ENCODE measurements at regions not wholly inside any gene's neighbourhood (a gene's known extent, or its start where the extent isn't known, plus 50 kb on each side); places are given as distances from the start of the nearest gene placed in this dataset.

DNA sequence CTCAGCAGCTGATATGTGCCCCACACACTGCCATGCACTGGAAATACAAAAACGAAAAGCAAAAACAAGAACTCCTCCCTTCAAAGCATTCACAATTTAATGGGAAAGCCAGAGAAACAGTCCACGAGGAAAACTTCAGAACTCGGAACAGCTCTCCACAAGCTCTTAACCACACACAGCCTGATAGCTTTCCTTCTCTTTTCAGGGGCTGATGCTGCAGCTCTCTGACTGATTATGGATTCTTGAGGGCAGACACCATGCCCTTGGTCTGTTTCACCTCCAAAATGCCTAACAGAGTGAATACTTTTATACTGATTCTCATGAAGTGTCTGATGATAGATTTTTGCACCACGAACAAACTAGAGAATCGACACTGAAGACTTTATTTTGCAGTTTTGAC is 282.1 kb downstream of the CD83 start:
- H3K4me3 Mint-ChIP-seq = no peak overlapping the region
- DNase-seq (ENCODE audit: low spot score in 2 of 2, unreplicated experiment in 2 of 2) = no peak
- no peaks in the 10 kb centered on the region for H3K4me1 Mint-ChIP-seq
- TF ChIP-seq, protein P1, sequence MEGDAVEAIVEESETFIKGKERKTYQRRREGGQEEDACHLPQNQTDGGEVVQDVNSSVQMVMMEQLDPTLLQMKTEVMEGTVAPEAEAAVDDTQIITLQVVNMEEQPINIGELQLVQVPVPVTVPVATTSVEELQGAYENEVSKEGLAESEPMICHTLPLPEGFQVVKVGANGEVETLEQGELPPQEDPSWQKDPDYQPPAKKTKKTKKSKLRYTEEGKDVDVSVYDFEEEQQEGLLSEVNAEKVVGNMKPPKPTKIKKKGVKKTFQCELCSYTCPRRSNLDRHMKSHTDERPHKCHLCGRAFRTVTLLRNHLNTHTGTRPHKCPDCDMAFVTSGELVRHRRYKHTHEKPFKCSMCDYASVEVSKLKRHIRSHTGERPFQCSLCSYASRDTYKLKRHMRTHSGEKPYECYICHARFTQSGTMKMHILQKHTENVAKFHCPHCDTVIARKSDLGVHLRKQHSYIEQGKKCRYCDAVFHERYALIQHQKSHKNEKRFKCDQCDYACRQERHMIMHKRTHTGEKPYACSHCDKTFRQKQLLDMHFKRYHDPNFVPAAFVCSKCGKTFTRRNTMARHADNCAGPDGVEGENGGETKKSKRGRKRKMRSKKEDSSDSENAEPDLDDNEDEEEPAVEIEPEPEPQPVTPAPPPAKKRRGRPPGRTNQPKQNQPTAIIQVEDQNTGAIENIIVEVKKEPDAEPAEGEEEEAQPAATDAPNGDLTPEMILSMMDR (IDR thresholded peaks at IDR 0.05; ENCODE audit: unreplicated experiment) = no peak
- no peaks in the 10 kb centered on the region for H3K36me3 Mint-ChIP-seq
- H3K27ac Mint-ChIP-seq = no peak overlapping the region
- peaks cover 24% of the 10 kb centered on the region for H3K27me3 Mint-ChIP-seq (ENCODE audit: low read depth)
- H3K9me3 Mint-ChIP-seq = no peaks in the 10 kb centered on the region

DNA sequence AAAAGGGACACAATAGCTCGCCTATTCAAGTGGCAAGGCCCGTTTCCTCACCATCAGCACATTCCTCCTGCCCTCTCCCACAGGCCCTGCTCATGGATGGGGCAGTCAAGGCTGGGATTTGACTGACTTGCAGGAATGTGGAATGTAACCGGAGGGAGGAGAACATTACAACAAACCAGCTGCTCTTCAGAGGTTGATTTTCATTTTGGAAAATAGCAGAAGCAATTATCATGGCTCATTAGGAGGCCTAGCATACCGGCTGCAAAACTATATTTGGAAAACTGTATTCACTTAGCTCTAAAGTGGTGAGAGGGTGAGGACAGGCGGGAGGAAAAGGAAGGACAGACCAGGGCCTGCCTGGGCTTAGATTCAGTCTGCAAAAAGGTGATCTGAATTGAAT is 283.7 kb downstream of the CD83 start:
- H3K4me3 Mint-ChIP-seq = no peak overlapping the region
- H3K9me3 Mint-ChIP-seq = no peaks in the 10 kb centered on the region
- TF ChIP-seq, protein P1 (IDR thresholded peaks at IDR 0.05; ENCODE audit: unreplicated experiment) = no peak
- no peak for DNase-seq (ENCODE audit: low spot score in 2 of 2, unreplicated experiment in 2 of 2)
- no peaks in the 10 kb centered on the region for H3K36me3 Mint-ChIP-seq
- H3K27me3 Mint-ChIP-seq (ENCODE audit: low read depth) = peaks cover 18% of the 10 kb centered on the region
- H3K4me1 Mint-ChIP-seq = no peaks in the 10 kb centered on the region
- no peak overlapping the region for H3K27ac Mint-ChIP-seq

DNA sequence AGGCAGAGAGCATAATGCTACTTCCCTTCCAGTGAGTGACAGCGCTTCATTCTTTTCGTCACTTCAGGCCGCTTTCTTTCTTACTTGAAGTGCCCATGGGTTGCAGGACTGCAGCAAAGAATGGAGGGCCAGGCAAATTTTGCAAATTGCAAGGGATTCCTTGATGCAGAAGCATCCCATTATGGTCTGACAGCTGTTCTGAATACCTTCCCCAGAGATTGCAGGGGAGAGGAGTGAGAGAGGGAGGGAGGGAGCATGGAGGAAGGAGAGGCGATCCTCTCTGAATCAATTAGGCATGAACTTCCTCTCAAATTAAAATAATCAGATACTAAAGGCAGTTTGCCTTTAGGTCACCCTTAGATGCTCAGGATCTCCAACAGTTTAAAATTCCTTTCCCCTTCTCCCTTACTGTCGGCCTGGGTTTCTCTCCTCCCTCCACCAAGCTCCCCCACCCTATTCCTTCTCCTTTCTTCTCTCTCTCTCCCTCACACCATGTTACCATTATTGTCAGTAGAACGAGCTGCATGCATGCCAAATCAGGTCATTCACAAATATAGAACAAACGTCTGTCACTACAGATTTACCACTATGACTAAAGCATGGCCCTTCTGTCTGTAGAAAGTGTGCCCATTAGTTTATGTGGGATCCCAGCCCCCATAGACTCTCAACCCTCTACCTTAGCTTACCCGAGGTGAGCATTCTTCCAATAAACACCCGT is 289.2 kb downstream of the CD83 start:
- H3K4me1 Mint-ChIP-seq = no peaks in the 10 kb centered on the region
- no peak overlapping the region for H3K27ac Mint-ChIP-seq
- no peaks in the 10 kb centered on the region for H3K36me3 Mint-ChIP-seq
- H3K4me3 Mint-ChIP-seq = no peak overlapping the region
- no peak for DNase-seq (ENCODE audit: low spot score in 2 of 2, unreplicated experiment in 2 of 2)
- H3K9me3 Mint-ChIP-seq = no peaks in the 10 kb centered on the region
- H3K27me3 Mint-ChIP-seq (ENCODE audit: low read depth) = peaks cover 6% of the 10 kb centered on the region
- TF ChIP-seq, protein P1 (IDR thresholded peaks at IDR 0.05; ENCODE audit: unreplicated experiment) = no peak

DNA sequence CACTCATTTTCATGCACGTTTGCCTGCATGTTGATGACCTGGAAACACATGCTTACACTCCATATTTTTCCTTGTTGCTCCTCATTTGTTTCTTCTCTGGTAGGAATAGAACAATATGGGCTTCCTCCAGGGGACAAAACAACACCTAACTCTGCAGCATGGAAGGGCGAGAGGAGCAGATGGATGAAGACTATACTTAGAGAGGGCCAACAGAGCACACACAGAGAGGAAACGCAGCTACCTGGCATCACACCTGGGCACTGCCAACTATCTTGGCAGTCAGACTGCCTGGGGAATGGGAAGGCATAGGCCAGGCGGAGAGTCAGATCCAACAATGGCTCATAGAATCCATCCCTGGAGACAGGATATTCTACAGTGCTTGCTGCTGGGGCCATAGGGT is 290.9 kb downstream of the CD83 start:
- no peak for DNase-seq (ENCODE audit: low spot score in 2 of 2, unreplicated experiment in 2 of 2)
- no peak overlapping the region for H3K27ac Mint-ChIP-seq
- peaks cover 6% of the 10 kb centered on the region for H3K27me3 Mint-ChIP-seq (ENCODE audit: low read depth)
- no peaks in the 10 kb centered on the region for H3K4me1 Mint-ChIP-seq
- TF ChIP-seq, protein P1 (IDR thresholded peaks at IDR 0.05; ENCODE audit: unreplicated experiment) = no peak
- H3K4me3 Mint-ChIP-seq = no peak overlapping the region
- no peaks in the 10 kb centered on the region for H3K9me3 Mint-ChIP-seq
- no peaks in the 10 kb centered on the region for H3K36me3 Mint-ChIP-seq

DNA sequence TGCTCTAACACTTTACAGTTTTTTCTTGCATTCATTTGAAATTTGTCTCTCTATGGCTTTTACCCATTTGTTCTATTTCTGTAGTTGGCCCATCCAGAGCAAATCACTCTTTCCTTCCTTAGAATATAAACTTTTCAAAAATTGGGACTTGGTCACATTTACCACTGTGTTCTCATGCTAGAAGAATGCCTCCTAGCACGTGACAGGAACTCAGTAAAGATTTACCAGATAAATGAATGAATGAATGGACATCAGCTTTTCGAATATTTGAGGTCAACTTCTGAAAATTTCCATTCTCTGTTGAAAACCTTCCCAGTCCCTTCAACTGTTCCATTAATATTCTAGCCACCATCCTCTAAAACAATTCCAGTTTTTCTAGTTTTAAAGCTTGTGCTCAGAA is 294.5 kb downstream of the CD83 start:
- H3K36me3 Mint-ChIP-seq = no peaks in the 10 kb centered on the region
- no peaks in the 10 kb centered on the region for H3K9me3 Mint-ChIP-seq
- TF ChIP-seq, protein P1 (IDR thresholded peaks at IDR 0.05; ENCODE audit: unreplicated experiment) = no peak
- H3K27ac Mint-ChIP-seq = no peak overlapping the region
- no peaks in the 10 kb centered on the region for H3K4me1 Mint-ChIP-seq
- no peak for DNase-seq (ENCODE audit: low spot score in 2 of 2, unreplicated experiment in 2 of 2)
- peaks cover 6% of the 10 kb centered on the region for H3K27me3 Mint-ChIP-seq (ENCODE audit: low read depth)
- H3K4me3 Mint-ChIP-seq = no peak overlapping the region
